ENCODE measurements at regions not wholly inside any gene's neighbourhood (a gene's known extent, or its start where the extent isn't known, plus 50 kb on each side); places are given as distances from the start of the nearest gene placed in this dataset.

DNA sequence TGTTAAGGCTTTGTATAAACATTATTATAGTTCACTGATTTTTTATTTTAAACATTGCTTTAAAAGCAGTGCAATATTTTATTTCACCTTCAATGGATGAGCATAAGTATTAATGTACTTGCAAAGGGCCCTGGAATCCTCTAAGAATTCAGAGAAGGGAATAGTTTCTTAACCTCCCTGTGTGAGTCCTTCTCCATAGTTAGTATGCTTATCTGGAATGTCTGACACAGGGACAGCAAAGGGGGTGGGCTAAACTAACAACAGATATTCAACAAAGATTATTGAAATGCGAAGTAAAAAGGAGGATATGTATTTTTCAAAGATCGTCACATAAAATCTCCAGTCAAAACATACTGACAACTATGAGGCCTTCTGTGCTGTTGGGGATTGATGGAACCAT lies 300.4 kb downstream of the CENPW start:
- H3K36me3 ChIP-seq, result no peaks in the 10 kb centered on the region
- no peak overlapping the region for H3K27ac ChIP-seq (replicated peaks in 1 of 4)
- H3K4me1 ChIP-seq, result no peaks in the 10 kb centered on the region
- no peak for DNase-seq (ENCODE audit: extremely low spot score)
- no peaks in the 10 kb centered on the region for H3K9me3 ChIP-seq
- no peak for TF ChIP-seq POLR2A (IDR thresholded peaks at IDR 0.05; ENCODE audit: low read depth)
- TF ChIP-seq EP300 (IDR thresholded peaks at IDR 0.05), result no peak
- TF ChIP-seq, protein P1, sequence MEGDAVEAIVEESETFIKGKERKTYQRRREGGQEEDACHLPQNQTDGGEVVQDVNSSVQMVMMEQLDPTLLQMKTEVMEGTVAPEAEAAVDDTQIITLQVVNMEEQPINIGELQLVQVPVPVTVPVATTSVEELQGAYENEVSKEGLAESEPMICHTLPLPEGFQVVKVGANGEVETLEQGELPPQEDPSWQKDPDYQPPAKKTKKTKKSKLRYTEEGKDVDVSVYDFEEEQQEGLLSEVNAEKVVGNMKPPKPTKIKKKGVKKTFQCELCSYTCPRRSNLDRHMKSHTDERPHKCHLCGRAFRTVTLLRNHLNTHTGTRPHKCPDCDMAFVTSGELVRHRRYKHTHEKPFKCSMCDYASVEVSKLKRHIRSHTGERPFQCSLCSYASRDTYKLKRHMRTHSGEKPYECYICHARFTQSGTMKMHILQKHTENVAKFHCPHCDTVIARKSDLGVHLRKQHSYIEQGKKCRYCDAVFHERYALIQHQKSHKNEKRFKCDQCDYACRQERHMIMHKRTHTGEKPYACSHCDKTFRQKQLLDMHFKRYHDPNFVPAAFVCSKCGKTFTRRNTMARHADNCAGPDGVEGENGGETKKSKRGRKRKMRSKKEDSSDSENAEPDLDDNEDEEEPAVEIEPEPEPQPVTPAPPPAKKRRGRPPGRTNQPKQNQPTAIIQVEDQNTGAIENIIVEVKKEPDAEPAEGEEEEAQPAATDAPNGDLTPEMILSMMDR (IDR thresholded peaks at IDR 0.05), result no peak
- no peak for TF ChIP-seq POLR2AphosphoS5 (IDR thresholded peaks at IDR 0.05)
- intact Hi-C loops (cut with DNase I), result no loop called here
- no peak overlapping the region for H3K4me3 ChIP-seq
- no peaks in the 10 kb centered on the region for H3K27me3 ChIP-seq
- 88% methylated on average over 2 of the region's 2 CpGs for WGBS

DNA sequence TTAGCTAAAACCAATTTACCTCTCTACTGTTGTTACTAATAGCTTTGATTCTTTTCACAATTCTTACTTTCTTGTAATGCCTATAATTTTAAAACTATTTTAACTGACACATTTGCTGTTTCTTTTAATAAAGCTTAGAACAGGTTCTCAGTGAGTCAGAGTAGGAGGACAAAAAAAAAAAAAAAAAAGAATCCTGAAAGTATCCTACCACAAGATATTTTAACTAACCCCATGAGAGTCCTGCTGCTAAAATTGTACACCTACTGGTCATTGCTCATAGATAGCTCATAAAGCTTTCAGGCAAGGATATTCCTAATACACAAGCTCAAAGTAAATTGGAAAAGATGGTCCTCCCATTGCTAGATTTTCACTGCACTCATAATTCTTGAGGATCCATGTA lies 301.0 kb downstream of the CENPW start:
- Histone ChIP-seq H3K36me3 (no peaks in the 10 kb centered on the region), H3K9me3 (no peaks in the 10 kb centered on the region), H3K4me1 (no peaks in the 10 kb centered on the region), H3K27ac (replicated peaks in 1 of 4) (no peak overlapping the region), H3K4me3 (no peak overlapping the region), H3K27me3 (no peaks in the 10 kb centered on the region)
- DNase-seq (ENCODE audit: extremely low spot score), result no peak
- TF ChIP-seq EP300 (IDR thresholded peaks at IDR 0.05) (no peak), POLR2AphosphoS5 (IDR thresholded peaks at IDR 0.05) (no peak), POLR2A (IDR thresholded peaks at IDR 0.05; ENCODE audit: low read depth) (no peak)
- TF ChIP-seq, protein P1 (IDR thresholded peaks at IDR 0.05), result no peak
- intact Hi-C loops (cut with DNase I), result no loop called here

DNA sequence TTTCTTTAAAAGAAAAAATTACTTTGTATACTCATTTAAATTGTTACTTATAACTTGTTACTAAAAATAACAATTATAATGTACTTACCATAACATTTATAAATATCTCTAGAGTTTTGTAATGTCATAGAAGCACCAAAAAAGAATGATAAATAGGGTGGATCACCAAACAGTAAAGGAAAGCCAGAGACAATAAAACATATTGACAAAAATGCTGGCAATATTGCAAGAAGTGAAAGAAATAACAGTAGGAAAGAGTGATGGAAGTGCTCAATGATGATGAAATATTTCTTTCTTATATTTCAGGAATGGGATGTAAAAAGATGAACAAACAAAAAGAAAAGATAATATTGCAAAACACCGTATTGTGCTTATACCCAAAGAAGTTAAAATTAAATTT lies 301.7 kb downstream of the CENPW start:
- Histone ChIP-seq H3K4me3 (no peak overlapping the region), H3K27ac (replicated peaks in 1 of 4) (no peak overlapping the region), H3K36me3 (no peaks in the 10 kb centered on the region), H3K4me1 (no peaks in the 10 kb centered on the region), H3K9me3 (no peaks in the 10 kb centered on the region), H3K27me3 (no peaks in the 10 kb centered on the region)
- intact Hi-C loops (cut with DNase I), result no loop called here
- WGBS, result 94% methylated on average over 1 of the region's 1 CpG
- no peak for DNase-seq (ENCODE audit: extremely low spot score)
- TF ChIP-seq, protein P1 (IDR thresholded peaks at IDR 0.05), result no peak
- TF ChIP-seq POLR2AphosphoS5 (IDR thresholded peaks at IDR 0.05) (no peak), EP300 (IDR thresholded peaks at IDR 0.05) (no peak), POLR2A (IDR thresholded peaks at IDR 0.05; ENCODE audit: low read depth) (no peak)

DNA sequence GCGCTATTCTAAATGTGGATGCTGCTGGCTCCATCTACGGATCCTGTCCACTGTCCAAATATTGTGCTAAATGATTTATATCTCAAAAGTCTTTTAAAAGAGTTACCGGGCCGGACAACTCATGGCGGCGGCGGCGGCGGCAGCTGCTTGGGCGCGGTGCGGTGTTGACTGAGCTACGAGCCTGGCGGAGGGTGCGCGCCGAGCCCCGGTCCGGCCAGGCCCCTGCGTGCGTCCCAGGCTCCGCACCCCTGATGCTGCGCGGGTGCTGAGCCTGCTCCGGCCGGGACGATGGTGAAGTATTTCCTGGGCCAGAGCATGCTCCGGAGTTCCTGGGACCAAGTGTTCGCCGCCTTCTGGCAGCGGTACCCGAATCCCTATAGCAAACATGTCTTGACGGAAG lies 303.4 kb downstream of the CENPW start:
- no peaks in the 10 kb centered on the region for H3K36me3 ChIP-seq
- TF ChIP-seq POLR2AphosphoS5 (IDR thresholded peaks at IDR 0.05) (no peak), EP300 (IDR thresholded peaks at IDR 0.05) (no peak), POLR2A (IDR thresholded peaks at IDR 0.05; ENCODE audit: low read depth) (no peak)
- TF ChIP-seq, protein P1 (IDR thresholded peaks at IDR 0.05), result no peak
- no peak overlapping the region for H3K27ac ChIP-seq (replicated peaks in 1 of 4)
- intact Hi-C loops (cut with DNase I), result no loop called here
- no peaks in the 10 kb centered on the region for H3K4me1 ChIP-seq
- no peak for DNase-seq (ENCODE audit: extremely low spot score)
- H3K9me3 ChIP-seq, result no peaks in the 10 kb centered on the region
- H3K4me3 ChIP-seq, result no peak overlapping the region
- WGBS, result 91% methylated on average over 14 of the region's 33 CpGs
- no peaks in the 10 kb centered on the region for H3K27me3 ChIP-seq

DNA sequence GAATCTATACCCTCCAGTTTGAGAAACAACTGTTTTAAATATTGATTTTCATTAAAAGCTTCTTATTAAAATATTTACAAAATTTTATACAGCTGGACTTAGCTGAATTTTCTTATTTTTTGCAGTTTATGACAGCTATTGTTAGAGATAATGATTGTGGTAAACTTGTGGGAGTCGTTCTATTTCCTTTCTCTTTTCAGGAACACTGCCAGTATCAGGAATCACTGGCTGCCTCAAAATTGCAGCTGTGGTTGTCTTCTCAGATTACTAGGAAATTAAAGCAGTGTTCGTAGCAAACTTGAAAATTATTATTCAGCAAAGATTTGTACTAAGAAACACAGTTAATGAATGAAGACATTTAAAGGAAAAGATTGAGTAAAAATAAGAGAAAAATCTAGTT lies 311.0 kb downstream of the CENPW start:
- no peak for TF ChIP-seq POLR2A (IDR thresholded peaks at IDR 0.05; ENCODE audit: low read depth)
- TF ChIP-seq, protein P1 (IDR thresholded peaks at IDR 0.05), result no peak
- TF ChIP-seq POLR2AphosphoS5 (IDR thresholded peaks at IDR 0.05), result no peak
- TF ChIP-seq EP300 (IDR thresholded peaks at IDR 0.05), result no peak
- H3K36me3 ChIP-seq, result no peaks in the 10 kb centered on the region
- WGBS, result 48% methylated on average over 2 of the region's 2 CpGs
- no peak overlapping the region for H3K27ac ChIP-seq (replicated peaks in 1 of 4)
- peaks cover 0 to 7% (median 1%) of the 10 kb centered on the region in 4 donors for H3K9me3 ChIP-seq
- H3K4me1 ChIP-seq, result peaks cover 0 to 12% (median 4%) of the 10 kb centered on the region in 4 donors
- intact Hi-C loops (cut with DNase I), result no loop called here
- H3K27me3 ChIP-seq, result no peaks in the 10 kb centered on the region
- H3K4me3 ChIP-seq, result no peak overlapping the region
- no peak for DNase-seq (ENCODE audit: extremely low spot score)
